Neural cell (in vitro differentiated cells): ENCODE measurements at regions not wholly inside any gene's neighbourhood (a gene's known extent, or its start where the extent isn't known, plus 50 kb on each side); places are given as distances from the start of the nearest gene placed in this dataset.

ENCODE experiments used
- H2AFZ ChIP-seq: fragments of 200-600, 300-800 bp; sonication (generic), shearing (Covaris generic); 2 replicates; pipeline ENCODE4 v1.6.0; 2014; ENCODE audit warnings: low read depth, mild to moderate bottlenecking, antibody characterized with exemption, low read length, moderate library complexity
- H3F3A ChIP-seq: fragments of 200-600 bp; shearing (Covaris generic); 2 replicates; pipeline ENCODE4 v1.6.1; 2016; ENCODE audit warnings: mild to moderate bottlenecking, moderate library complexity, mixed read lengths, antibody characterized with exemption, low read length; ENCODE audit not compliant: insufficient read depth, poor library complexity, severe bottlenecking
- H3K27ac ChIP-seq: fragments of 200-600, 300-800 bp; sonication (generic), shearing (Covaris generic); 2 replicates; pipeline ENCODE4 v1.5.1; 2014; ENCODE audit warnings: mild to moderate bottlenecking, low read length, moderate library complexity
- H3K27me3 ChIP-seq: fragments of 300-800, 200-600 bp; sonication (generic), shearing (Covaris generic); 2 replicates; pipeline ENCODE4 v1.6.0; 2014; ENCODE audit warnings: mild to moderate bottlenecking, low read depth, low read length, moderate library complexity; ENCODE audit not compliant: insufficient read depth
- H3K36me3 ChIP-seq: fragments of 300-800, 200-600 bp; sonication (generic), shearing (Covaris generic); 2 replicates; pipeline ENCODE4 v1.5.1; 2014; ENCODE audit warnings: mild to moderate bottlenecking, antibody characterized with exemption, low read length, moderate library complexity; ENCODE audit not compliant: insufficient read depth
- H3K4me2 ChIP-seq: fragments of 300-800, 200-600 bp; sonication (generic), shearing (Covaris generic); 2 replicates; pipeline ENCODE4 v1.6.0; 2014; ENCODE audit warnings: mild to moderate bottlenecking, low read length
- H3K4me3 ChIP-seq: fragments of 300-800, 200-600 bp; sonication (generic), shearing (Covaris generic); 2 replicates; pipeline ENCODE4 v1.5.1; 2014; ENCODE audit warnings: mild to moderate bottlenecking, low read length, moderate library complexity
- H3K79me2 ChIP-seq: fragments of 200-600 bp; shearing (Covaris generic); replicated peaks from 2 replicates; pipeline ENCODE4 v1.6.0; 2014; ENCODE audit warnings: mild to moderate bottlenecking, low read length, moderate library complexity; ENCODE audit not compliant: insufficient read depth
- H3K9ac ChIP-seq: fragments of 300-800, 200-600 bp; sonication (generic), shearing (Covaris generic); 2 replicates; pipeline ENCODE4 v1.6.1; 2016; ENCODE audit warnings: mild to moderate bottlenecking, low read length, mixed read lengths
- H3K9me2 ChIP-seq: fragments of 200-600 bp; shearing (Covaris generic); 2 replicates; pipeline ENCODE4 v1.6.1; 2016; ENCODE audit warnings: mild to moderate bottlenecking, low read length, mixed read lengths; ENCODE audit not compliant: insufficient read depth
- H3K9me3 ChIP-seq: fragments of 200-600, 300-800 bp; sonication (generic), shearing (Covaris generic); 2 replicates; pipeline ENCODE4 v1.6.1; 2016; ENCODE audit warnings: mild to moderate bottlenecking, mixed run types, low read length, moderate library complexity, mixed read lengths
- H4K20me1 ChIP-seq: fragments of 200-600 bp; shearing (Covaris generic); 2 replicates; pipeline ENCODE4 v1.6.1; 2016; ENCODE audit warnings: mild to moderate bottlenecking, mixed run types; ENCODE audit not compliant: insufficient read depth
- CTCF ChIP-seq: fragments of 450-650 bp; IDR thresholded peaks from 2 replicates; pipeline ENCODE4 v1.5.1; 2014; ENCODE audit warnings: antibody characterized with exemption, mild to moderate bottlenecking, moderate library complexity; ENCODE audit not compliant: poor library complexity, severe bottlenecking
- EP300 ChIP-seq: fragments of 450-650 bp; conservative IDR thresholded peaks from 2 replicates; pipeline ENCODE4 v1.6.1; 2014; ENCODE audit warnings: antibody characterized with exemption, mild to moderate bottlenecking, moderate library complexity; ENCODE audit not compliant: poor library complexity, severe bottlenecking
- EZH2 ChIP-seq: fragments of 200-600, 300-800 bp; shearing (Covaris generic), sonication (generic); IDR thresholded peaks from 2 replicates; pipeline ENCODE4 v1.6.1; 2014; ENCODE audit warnings: antibody characterized with exemption, low read length, borderline replicate concordance, mild to moderate bottlenecking; ENCODE audit not compliant: insufficient read depth, poor library complexity, severe bottlenecking
- MXI1 ChIP-seq: fragments of 450-650 bp; conservative IDR thresholded peaks from 2 replicates; pipeline ENCODE4 v1.6.1; 2014; ENCODE audit warnings: antibody characterized with exemption, mild to moderate bottlenecking; ENCODE audit not compliant: poor library complexity, severe bottlenecking
- POLR2AphosphoS5 ChIP-seq: IDR thresholded peaks from 2 replicates; pipeline ENCODE4 v1.6.1; 2012
- RAD21 ChIP-seq: fragments of 450-650 bp; conservative IDR thresholded peaks from 2 replicates; pipeline ENCODE4 v1.6.1; 2014; ENCODE audit warnings: antibody characterized with exemption, mild to moderate bottlenecking, moderate library complexity
- REST ChIP-seq: IDR thresholded peaks from 2 replicates; pipeline ENCODE4 v1.6.1; 2012; ENCODE audit warnings: borderline replicate concordance
- SMC3 ChIP-seq: fragments of 450-650 bp; conservative IDR thresholded peaks from 2 replicates; pipeline ENCODE4 v1.6.1; 2014; ENCODE audit warnings: antibody characterized with exemption, mild to moderate bottlenecking, moderate library complexity; ENCODE audit not compliant: poor library complexity
- TAF1 ChIP-seq: IDR thresholded peaks from 2 replicates; pipeline ENCODE4 v1.6.1; 2012; ENCODE audit warnings: low read depth

GRCh38 chr21:16928439-16928838, 584.4 kb upstream of the CXADR start:
- H3K9ac ChIP-seq = no peak overlapping the region
- no peaks in the 10 kb centered on the region for H3K36me3 ChIP-seq
- no peaks in the 10 kb centered on the region for H4K20me1 ChIP-seq
- no peaks in the 10 kb centered on the region for H3K9me2 ChIP-seq
- H3K9me3 ChIP-seq = no peaks in the 10 kb centered on the region
- TF ChIP-seq EZH2 (no peak), REST (no peak), SMC3 (no peak), MXI1 (no peak), POLR2AphosphoS5 (no peak), CTCF (no peak), EP300 (no peak), TAF1 (no peak), RAD21 (no peak)
- no peaks in the 10 kb centered on the region for H3F3A ChIP-seq
- H3K79me2 ChIP-seq = no peaks in the 10 kb centered on the region
- H3K27ac ChIP-seq = no peak overlapping the region
- no peak overlapping the region for H2AFZ ChIP-seq
- H3K27me3 ChIP-seq = no peaks in the 10 kb centered on the region
- no peak overlapping the region for H3K4me2 ChIP-seq
- H3K4me3 ChIP-seq = no peak overlapping the region

GRCh38 chr21:16932314-16932713, 580.5 kb upstream of the CXADR start:
- no peak for TF ChIP-seq RAD21
- TF ChIP-seq REST = no peak
- TF ChIP-seq EP300 = no peak
- no peak for TF ChIP-seq EZH2
- no peak for TF ChIP-seq TAF1
- no peak for TF ChIP-seq SMC3
- TF ChIP-seq CTCF = no peak
- TF ChIP-seq MXI1 = no peak
- TF ChIP-seq POLR2AphosphoS5 = no peak
- Histone ChIP-seq H3K4me3 (no peak overlapping the region), H3K79me2 (no peaks in the 10 kb centered on the region), H2AFZ (no peak overlapping the region), H3K9me3 (no peaks in the 10 kb centered on the region), H3K27me3 (no peaks in the 10 kb centered on the region), H4K20me1 (no peaks in the 10 kb centered on the region), H3K36me3 (no peaks in the 10 kb centered on the region), H3K27ac (no peak overlapping the region), H3K9me2 (no peaks in the 10 kb centered on the region), H3F3A (no peaks in the 10 kb centered on the region), H3K4me2 (no peak overlapping the region), H3K9ac (no peak overlapping the region)
